Duodenal mucosa (tissue), 2 donors: ENCODE measurements at regions not wholly inside any gene's neighbourhood (a gene's known extent, or its start where the extent isn't known, plus 50 kb on each side); places are given as distances from the start of the nearest gene placed in this dataset.

Experiments used
- H3K27ac ChIP-seq: one replicate; pipeline ENCODE4 v1.7.0; 2013; ENCODE audit warnings: low read depth, low read length
- H3K27me3 ChIP-seq, 2 donors: one replicate each; pipeline ENCODE4 v1.7.0; 2013; ENCODE audit warnings: low read length in 2 of 2, control low read depth in 1 of 2; ENCODE audit not compliant: insufficient read depth in 2 of 2, control insufficient read depth in 1 of 2
- H3K36me3 ChIP-seq, 2 donors: one replicate each; pipeline ENCODE4 v1.7.0; 2013; ENCODE audit warnings: low read length in 2 of 2, control low read depth in 1 of 2; ENCODE audit not compliant: insufficient read depth in 2 of 2, control insufficient read depth in 1 of 2
- H3K4me1 ChIP-seq, 2 donors: one replicate each; pipeline ENCODE4 v1.7.0; 2013; ENCODE audit warnings: low read length in 2 of 2, control low read depth in 1 of 2; ENCODE audit not compliant: insufficient read depth in 2 of 2, control insufficient read depth in 1 of 2
- H3K4me3 ChIP-seq, 2 donors: one replicate each; pipeline ENCODE4 v1.7.0; 2013; ENCODE audit warnings: low read length in 2 of 2, low read depth in 1 of 2
- H3K9ac ChIP-seq, 2 donors: one replicate each; pipeline ENCODE4 v1.7.0; 2013; ENCODE audit warnings: low read length in 2 of 2, low read depth in 1 of 2
- H3K9me3 ChIP-seq, 2 donors: one replicate each; pipeline ENCODE4 v1.7.0; 2013; ENCODE audit warnings: low read length in 2 of 2, control low read depth in 1 of 2; ENCODE audit not compliant: control insufficient read depth in 1 of 2

DNA sequence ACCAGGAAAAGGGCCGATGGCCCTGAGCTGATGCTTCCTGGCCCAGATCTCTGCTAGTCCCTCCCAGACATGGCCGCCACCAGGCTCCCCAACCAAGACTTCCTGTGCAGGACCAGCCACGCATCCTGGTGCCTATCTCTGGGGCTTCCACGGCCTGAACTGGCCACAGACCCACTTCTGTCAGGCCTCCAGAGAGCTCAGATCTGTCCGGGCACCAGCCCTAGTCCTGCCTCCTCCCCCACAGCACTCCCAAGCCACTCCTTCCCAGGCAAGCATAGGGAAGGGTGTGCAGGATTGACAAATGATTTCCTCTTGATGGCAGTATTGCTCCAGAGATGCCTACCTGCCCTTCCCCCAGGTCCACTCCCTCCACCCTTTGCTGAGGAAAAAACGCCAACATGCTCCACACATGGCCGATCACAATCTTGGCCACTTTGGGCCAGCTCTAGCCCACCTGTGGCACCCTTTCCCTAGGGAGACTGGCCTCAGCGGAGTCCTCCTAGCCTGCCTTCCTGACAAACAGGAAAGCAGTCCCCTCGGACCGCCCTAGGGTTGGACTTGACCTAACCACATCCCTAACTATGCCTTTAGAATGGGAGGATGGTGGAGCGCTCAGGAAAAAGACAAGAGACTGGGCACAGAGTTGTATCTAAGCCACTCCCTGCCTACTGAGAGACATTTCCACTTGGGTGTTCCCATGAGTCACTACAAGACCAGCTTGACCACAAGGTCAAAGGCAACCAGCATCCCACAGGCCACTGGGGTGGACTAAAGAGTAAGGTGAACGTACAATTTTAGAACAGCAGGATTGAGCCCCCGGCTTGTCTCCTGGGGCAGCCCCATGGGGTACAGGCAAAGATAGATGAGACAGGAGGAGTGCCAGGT lies 277.5 kb upstream of the AGTR2 start:
- Histone ChIP-seq H3K9me3 (peaks cover 3 to 4% of the 10 kb centered on the region in 2 donors), H3K4me1 (peaks cover 8 to 10% of the 10 kb centered on the region in 2 donors), H3K27me3 (no peaks in the 10 kb centered on the region), H3K4me3 (peak overlapping the region; percentile 21 to 55), H3K36me3 (no peaks in the 10 kb centered on the region), H3K27ac (peak overlapping the region; percentile 50), H3K9ac (no peak overlapping the region)

DNA sequence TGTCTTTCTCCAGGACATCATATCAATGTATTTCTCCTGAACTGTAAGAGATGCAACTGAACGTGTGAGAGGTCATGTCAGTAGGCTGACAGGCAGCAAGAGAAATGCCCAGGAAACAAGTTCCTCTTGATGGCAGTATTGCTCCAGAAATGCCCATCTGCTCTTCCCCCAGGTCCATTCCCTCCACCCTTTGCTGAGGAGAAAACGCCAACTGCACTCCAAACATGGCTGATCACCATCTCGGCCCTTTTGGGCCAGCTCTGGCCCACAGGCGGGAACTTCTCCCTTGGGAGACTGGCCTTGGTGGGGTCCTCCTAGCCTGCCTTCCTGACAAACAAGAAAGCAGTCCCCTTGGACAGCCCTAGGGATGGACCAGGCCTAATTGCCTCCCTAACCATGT lies 276.5 kb upstream of the AGTR2 start:
- H3K9ac ChIP-seq: no peak overlapping the region
- no peak overlapping the region for H3K27ac ChIP-seq
- H3K27me3 ChIP-seq: no peaks in the 10 kb centered on the region
- no peaks in the 10 kb centered on the region for H3K36me3 ChIP-seq
- H3K4me3 ChIP-seq: no peak overlapping the region
- peaks cover 8 to 10% of the 10 kb centered on the region in 2 donors for H3K4me1 ChIP-seq
- H3K9me3 ChIP-seq: peaks cover 3 to 4% of the 10 kb centered on the region in 2 donors

DNA sequence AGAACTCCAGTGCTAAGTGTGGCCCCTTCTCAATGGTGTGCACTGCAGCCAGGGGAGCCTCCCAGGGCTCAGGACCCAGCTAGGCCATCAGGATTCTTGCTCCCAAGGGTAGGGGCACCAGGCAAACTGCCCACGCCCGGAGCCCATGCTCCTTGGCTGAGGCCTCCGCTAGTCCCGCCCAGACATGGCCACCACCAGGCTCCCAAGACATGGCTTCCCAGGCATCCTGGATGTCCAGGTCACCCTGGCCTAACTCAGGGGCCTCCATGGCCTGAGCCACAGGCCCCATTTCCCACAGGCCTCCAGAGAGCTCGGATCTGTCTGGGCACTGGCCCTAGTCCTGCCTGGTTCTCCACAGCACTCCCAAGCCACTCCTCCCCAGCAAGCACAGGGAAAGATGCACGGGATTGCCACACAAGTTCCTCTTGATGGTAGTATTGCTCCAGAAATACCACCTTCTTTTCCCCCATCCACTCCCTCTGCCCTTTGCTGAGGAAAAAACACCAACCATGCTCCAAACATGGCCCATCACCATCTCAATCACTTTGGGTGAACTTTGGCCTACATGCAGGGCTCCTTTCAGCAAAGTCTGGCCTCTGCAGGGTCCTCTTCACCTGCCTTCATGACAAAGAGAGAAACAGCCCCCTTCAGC lies 274.7 kb upstream of the AGTR2 start:
- H3K4me3 ChIP-seq: no peak overlapping the region
- H3K36me3 ChIP-seq: no peaks in the 10 kb centered on the region
- no peak overlapping the region for H3K9ac ChIP-seq
- no peak overlapping the region for H3K27ac ChIP-seq
- no peaks in the 10 kb centered on the region for H3K9me3 ChIP-seq
- H3K27me3 ChIP-seq: no peaks in the 10 kb centered on the region
- H3K4me1 ChIP-seq: peaks cover 8 to 10% of the 10 kb centered on the region in 2 donors

DNA sequence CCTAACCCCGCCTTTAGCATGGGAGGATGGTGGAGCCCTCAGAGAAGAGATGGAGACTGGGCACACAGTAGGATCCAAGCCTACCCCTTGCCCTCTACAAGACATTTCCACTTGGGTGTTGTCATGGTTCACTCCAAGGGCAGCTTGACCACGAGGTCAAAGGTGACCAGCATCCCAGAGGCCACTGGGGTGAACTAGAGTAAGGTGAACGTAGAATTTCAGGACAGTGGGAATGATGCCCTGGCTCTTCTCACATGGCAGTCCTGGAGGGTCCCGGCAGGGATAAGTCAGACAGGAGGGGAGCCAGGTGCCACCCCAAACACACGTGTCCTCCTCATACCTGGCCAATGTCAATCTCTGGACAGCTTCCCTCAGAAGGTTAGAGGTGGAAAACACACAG lies 274.2 kb upstream of the AGTR2 start:
- peaks cover 8 to 10% of the 10 kb centered on the region in 2 donors for H3K4me1 ChIP-seq
- H3K27me3 ChIP-seq: no peaks in the 10 kb centered on the region
- H3K9ac ChIP-seq: no peak overlapping the region
- H3K9me3 ChIP-seq: no peaks in the 10 kb centered on the region
- H3K27ac ChIP-seq: no peak overlapping the region
- H3K36me3 ChIP-seq: no peaks in the 10 kb centered on the region
- no peak overlapping the region for H3K4me3 ChIP-seq

DNA sequence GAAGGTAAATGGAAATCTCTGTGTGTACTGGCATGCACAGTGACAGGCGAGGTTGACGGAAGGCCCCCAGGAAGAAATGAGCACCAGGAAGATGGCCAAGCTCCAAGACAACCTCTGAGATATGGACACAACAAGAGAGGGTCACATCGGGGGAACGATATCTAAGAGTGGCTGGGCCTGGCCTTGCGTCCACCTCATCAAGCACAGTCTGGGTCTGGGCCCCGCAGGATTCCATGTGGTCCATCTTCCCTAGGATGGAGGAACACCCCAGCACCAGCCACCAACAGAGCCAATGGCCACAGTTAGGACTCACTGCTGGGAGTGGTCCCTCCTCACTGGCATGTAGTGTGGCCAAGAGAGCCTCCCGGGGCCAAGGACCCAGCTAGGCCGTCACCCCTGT lies 272.6 kb upstream of the AGTR2 start:
- no peaks in the 10 kb centered on the region for H3K9me3 ChIP-seq
- no peaks in the 10 kb centered on the region for H3K27me3 ChIP-seq
- H3K4me1 ChIP-seq: peaks cover 0 to 10% of the 10 kb centered on the region in 2 donors
- no peaks in the 10 kb centered on the region for H3K36me3 ChIP-seq
- no peak overlapping the region for H3K9ac ChIP-seq
- no peak overlapping the region for H3K27ac ChIP-seq
- no peak overlapping the region for H3K4me3 ChIP-seq

DNA sequence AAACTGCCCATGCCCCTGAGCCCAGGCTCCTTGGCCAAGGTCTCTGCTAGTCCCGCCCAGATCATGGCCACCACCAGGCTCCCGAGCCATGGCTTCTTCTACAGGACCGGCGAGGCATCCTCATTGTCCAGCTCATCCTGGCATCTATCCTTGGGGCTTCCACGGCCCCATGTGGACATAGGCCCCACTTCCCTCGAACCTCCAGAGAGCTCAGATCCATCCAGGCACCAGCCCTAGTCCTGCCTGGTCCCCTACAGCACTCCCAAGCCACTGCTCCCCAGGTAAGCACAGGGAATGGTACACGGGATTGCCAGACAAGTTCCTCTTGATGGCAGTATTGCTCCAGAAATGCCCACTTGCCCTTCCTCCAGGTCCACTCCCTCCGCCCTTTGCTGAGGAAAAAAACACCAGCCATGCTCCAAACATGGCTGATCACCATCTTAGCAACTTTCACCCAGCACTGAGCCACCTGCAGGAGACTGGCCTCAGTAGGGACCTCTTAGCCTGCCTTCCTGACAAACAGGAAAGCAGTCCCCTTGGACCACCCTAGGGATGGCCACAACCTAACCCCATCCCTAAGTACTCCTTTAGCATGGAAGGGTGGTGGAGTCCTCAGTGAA lies 272.1 kb upstream of the AGTR2 start:
- no peaks in the 10 kb centered on the region for H3K27me3 ChIP-seq
- no peaks in the 10 kb centered on the region for H3K36me3 ChIP-seq
- no peak overlapping the region for H3K9ac ChIP-seq
- no peak overlapping the region for H3K27ac ChIP-seq
- no peaks in the 10 kb centered on the region for H3K9me3 ChIP-seq
- H3K4me3 ChIP-seq: no peak overlapping the region
- peaks cover 0 to 5% of the 10 kb centered on the region in 2 donors for H3K4me1 ChIP-seq

DNA sequence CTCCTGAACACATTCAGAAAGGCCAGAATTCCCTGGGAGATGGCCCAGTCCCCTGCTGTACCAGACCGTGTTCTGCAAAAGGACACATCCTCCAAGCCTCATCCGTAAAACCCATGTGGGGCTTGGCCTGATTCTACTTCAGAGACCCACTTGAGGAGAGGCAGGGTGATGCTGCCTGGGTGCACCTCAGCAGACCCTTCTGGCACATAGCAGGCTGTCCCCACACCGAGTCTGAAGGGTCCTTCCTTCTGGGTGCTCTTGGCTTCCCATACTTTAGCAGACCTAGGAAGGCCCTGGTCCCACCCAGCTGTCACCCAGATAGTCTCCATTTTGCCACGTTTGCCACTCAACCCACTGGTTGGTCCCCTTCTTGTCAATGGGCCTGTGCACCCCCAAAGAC lies 270.1 kb upstream of the AGTR2 start:
- Histone ChIP-seq H3K36me3 (no peaks in the 10 kb centered on the region), H3K9me3 (no peaks in the 10 kb centered on the region), H3K4me3 (no peak overlapping the region), H3K9ac (no peak overlapping the region), H3K27ac (no peak overlapping the region), H3K4me1 (no peaks in the 10 kb centered on the region), H3K27me3 (no peaks in the 10 kb centered on the region)

DNA sequence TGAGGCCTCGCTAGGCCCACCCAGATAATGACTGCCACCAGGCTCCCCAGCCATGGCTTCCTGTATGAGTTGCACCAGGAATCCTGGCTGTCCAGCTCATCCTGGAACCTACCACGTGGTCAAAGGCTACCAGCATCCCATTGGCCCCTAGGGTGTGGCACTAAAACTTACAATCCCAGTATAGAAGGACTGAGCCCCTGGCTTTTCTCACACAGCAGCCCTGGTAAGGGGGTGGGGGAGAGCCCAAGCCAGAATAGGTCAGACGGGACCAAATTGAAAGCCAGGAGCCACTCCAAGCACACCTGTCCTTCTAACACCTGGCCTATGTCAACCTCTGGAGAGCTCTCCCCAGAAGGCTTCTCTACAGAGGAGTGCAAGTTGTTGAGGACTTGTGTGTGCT lies 269.3 kb upstream of the AGTR2 start:
- Histone ChIP-seq H3K36me3 (no peaks in the 10 kb centered on the region), H3K4me3 (no peak overlapping the region), H3K4me1 (no peaks in the 10 kb centered on the region), H3K27ac (no peak overlapping the region), H3K27me3 (no peaks in the 10 kb centered on the region), H3K9me3 (no peaks in the 10 kb centered on the region), H3K9ac (no peak overlapping the region)

DNA sequence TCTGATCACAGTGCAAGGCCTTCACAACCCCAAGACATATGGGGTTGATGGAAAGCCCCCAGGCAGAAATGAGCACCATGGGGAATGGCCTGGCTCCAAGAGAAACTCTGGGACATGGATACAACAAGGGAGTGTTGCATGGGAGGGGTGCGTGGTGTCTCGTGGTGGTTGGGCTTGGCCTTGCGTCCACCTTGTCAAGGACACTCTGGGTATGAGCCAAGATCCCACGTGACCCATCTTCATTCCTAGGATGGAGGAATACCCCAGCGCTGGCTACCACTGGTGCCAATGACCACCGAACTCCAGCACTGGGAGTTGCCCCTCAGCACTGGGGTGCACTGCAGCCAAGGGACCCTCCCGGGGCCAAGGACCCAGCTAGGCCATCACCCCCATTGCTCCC lies 267.5 kb upstream of the AGTR2 start:
- H3K27me3 ChIP-seq: no peaks in the 10 kb centered on the region
- no peaks in the 10 kb centered on the region for H3K9me3 ChIP-seq
- H3K4me1 ChIP-seq: no peaks in the 10 kb centered on the region
- H3K9ac ChIP-seq: no peak overlapping the region
- H3K36me3 ChIP-seq: no peaks in the 10 kb centered on the region
- no peak overlapping the region for H3K27ac ChIP-seq
- no peak overlapping the region for H3K4me3 ChIP-seq

DNA sequence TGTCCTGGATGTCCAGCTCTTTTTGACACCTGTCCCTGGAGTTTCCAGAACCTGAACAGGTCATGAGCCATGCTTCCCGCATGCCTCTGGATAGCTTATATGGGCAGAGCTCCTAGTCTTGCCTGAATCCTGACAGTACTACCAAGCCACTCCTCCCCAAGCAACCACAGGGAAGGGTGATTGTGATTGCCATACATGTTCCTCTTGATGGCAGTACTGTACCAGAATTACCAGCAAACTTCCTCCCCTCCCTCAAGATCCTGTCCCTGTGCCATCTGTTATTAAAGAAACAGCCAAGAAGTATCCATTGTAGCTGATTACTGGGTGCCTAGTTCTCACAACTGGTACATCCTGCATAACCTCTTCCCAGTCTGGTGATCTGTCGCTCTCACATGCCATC lies 264.3 kb upstream of the AGTR2 start:
- Histone ChIP-seq H3K27me3 (no peaks in the 10 kb centered on the region), H3K4me1 (no peaks in the 10 kb centered on the region), H3K9me3 (no peaks in the 10 kb centered on the region), H3K36me3 (no peaks in the 10 kb centered on the region), H3K9ac (no peak overlapping the region), H3K4me3 (no peak overlapping the region), H3K27ac (no peak overlapping the region)
